Amniotic epithelial cell (primary cell): ENCODE measurements at regions not wholly inside any gene's neighbourhood (a gene's known extent, or its start where the extent isn't known, plus 50 kb on each side); places are given as distances from the start of the nearest gene placed in this dataset.

Experiments
- DNase-seq: peaks from one replicate; pipeline ENCODE4 v3.0.0-alpha.2; 2010; ENCODE audit warnings: low read depth

DNA sequence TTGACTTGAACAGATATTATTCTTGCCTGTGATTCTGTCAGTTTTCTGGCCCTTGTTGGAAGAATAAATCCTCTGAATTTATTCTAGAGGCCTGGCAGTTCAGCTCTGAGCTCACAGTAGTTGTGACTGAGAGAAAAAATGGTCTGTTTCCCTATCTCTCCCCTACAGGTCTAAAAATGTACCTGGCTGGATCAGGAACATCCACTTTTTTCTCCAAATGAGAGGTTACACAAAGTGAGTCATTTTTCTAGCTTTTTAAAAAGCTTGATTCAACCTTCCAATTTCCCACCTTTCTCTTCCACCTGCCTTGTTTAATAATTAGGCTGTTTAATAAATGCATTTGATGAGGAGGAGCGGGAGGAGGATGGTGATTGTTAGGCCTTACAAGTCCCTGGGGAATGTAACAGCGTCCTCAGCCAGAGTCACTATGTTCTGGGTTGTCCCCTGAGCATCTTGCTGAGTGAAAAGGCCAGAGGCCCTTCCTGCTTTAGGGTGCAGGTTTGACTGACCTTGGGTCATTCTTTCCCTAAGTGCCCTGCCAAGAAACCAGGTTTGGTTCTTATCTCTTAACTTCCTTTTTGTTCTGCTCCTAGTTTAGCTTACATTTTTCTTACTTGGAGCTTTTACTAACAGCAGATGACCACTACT lies 91.7 kb upstream of the FUT8 start:
- no peak for DNase-seq

DNA sequence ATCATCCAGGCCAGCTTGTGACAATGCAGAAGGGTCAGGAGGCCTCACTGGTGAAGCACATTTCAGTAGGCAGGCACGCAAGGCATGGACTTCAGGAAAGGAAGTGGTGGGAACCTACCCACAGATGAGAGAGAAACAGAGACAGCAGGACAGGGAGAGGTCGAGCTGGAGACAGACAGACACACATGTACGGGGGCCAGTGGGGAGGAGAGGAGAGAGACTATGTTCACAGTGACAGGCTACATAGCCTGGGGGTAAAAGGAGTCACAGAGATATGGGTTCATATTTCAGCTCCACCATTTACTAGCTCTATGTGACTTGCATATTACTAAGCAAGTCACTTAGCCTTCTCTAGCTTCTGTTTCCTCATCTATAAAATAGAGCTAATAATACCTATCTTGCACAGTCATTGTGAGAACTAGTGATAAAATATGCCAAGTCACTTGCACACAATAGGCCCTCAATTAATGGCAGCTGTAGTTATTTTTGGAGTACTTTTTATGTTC lies 91.1 kb upstream of the FUT8 start:
- DNase-seq = no peak

DNA sequence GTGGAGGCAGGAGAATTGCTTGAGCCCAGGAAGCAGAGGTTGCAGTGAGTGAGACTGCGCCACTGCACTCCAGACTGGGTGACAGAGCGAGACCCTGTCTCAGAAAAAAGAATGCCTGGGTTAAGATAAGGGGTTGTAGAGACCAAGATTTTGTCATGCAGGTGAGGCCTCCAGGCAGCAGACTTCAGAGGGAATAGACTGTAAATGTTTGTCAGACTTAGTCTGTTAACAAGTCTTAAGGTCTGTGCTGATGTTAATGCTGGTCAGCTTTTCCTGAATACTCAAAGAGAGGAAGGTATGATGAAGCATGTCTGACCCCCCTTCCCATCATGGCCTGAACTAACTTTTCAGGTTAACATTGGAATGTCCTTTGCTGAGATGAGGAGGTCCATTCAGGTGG lies 83.0 kb upstream of the FUT8 start:
- no peak for DNase-seq

DNA sequence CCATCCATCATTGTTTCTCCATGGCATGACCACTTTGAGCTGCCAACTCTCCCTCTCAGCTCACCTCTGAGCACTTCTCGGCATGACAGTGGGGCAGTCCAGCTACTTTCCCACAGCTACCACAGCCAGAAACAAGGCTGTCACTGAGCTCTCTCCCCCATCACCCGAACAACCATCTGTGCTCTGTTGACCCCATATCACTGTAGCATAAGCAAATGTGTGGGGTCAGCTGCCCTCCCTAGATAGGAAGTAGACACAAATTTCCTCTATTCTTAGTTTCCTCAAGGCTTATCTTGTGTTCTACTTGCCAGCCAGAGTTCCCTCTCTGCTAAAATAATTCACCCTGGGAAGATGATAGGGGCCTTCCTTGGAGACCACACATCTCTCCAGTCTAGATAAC lies 82.6 kb upstream of the FUT8 start:
- peak; percentile 13 for DNase-seq

DNA sequence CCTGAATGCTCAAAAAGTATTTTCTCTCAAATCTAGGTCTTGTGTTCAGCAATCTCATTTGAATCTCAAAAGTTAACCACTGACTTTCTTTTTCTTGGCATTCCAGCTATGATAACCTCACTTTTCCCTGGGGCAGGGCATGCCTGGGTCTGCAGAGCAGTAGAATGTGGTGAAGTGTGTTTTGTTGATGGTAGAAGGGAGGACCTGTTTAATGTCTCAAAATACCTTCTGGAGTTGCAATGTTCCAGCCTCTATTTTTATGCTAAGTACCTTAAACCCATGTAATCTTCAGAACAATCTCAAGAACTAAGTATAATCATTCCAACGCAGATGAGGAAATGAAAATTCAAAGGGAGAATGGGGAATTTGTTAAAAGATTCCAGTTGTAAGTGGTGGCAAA lies 82.1 kb upstream of the FUT8 start:
- DNase-seq = peak; percentile 53

DNA sequence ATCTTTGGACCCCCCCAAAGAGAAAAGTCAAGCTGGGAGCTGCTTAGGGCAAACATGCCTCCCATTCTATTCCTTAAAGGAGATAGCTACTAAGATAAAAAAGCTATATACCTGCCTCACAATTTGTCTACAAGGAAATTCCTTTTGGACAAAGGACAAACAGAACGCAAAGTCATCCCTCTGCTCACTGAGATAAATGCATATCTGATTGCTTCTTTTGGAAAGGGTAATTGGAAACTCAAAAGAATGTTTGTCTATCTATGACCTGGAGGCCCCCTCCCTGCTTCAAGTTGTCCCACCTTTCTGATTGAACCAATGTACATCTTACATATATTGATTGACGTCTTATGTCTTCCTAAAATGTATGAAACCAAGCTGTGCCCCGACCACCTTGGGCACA lies 80.9 kb upstream of the FUT8 start:
- DNase-seq = no peak

DNA sequence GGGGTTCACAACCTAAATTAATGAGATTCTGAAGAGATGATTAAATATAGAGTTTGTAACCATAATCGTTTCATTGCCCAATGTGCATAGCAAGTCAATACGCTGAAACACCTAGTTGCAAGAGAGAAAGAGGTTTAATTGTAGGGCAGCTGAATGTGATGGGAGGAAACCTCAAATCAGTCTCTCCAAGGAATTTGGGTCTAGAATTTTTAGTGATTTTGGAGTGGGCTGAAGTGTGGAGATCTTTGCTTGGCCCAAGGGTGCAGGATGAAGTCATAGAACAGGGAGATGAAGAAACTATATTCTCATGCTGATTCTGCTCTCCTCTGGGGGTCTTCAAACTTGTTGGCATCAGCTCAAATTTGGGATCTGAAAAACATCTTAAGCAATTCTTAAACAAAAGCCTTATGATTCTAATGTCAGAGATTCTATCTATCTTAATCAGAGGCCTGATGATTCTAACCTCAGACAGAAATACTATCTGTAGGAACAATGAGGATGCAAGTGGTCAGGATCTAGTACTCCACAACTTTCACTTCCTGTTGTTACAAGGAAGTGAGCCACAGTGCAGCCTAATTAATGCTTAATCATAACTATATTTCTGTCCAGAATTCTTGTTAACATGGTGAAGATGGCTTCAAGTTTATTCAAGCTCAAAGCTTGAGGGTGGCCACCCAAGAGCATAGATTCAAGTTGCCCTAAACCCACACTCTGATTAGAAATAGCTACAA lies 80.2 kb upstream of the FUT8 start:
- DNase-seq = peak; percentile 16

DNA sequence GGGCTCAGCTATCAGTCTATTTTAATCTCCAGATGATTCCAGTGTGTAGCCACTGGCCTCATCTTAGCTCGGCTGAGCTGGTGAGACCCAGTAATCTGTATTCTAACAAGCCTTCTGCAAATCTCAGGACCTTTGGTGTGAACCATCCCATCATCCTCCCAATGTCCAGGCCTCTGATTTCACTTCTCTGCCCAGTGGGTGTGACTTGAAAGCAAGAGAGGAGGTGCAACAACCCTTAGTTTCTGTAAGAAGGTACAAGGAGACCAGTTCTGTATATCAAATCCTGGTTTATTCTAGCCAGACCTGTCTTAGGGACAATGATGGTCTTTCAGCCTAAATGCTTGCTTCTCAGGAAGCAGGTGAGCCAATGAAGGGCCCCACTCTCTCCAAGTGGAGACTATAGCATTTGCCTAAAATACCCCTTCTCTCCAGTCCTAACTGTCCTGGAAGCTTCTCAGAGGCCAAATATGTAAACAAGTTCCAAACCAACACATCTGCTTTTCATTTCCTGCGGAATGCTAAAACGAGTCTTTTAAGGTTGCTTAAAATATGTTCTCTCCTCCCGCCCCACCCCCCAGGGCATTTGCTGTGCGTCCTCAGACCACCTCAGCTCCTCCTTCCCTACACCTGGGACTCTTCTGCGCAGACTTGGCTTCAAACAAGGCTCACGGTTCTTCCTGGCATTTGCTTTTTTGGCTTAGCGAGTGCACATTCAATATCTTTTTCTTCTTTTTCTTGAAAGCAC lies 78.4 kb upstream of the FUT8 start:
- DNase-seq = peak; percentile 28

DNA sequence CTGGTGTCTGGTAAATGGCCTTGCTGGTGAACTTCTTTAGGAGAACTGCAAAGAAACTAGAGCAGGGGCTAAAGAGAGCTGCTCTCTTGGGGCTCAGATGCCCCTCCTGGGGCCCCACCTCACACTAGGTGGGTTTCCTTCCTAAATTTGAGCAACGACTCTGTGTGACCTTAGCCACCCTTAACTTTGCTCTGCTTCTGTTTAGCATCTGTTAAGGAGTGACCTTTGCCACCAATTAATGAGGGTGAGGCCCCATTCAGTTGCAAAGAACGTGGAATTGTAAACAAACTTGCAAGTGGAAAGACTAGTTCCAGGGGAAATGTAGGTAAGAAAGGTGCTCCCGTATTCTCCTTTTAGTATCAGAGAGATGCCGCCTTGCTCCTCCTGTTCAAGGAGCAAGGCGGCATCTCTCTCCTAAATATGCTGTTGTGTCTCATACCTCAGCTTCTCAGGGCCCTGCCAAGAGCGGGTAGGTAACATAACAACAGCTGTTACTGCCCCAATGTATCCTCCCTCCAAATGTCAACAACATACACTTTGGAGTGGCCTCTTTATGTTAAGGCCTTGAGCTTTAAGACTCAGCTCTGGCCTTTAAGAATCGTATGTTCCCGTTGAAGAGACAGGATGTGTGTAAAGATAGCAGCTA lies 77.6 kb upstream of the FUT8 start:
- no peak for DNase-seq

DNA sequence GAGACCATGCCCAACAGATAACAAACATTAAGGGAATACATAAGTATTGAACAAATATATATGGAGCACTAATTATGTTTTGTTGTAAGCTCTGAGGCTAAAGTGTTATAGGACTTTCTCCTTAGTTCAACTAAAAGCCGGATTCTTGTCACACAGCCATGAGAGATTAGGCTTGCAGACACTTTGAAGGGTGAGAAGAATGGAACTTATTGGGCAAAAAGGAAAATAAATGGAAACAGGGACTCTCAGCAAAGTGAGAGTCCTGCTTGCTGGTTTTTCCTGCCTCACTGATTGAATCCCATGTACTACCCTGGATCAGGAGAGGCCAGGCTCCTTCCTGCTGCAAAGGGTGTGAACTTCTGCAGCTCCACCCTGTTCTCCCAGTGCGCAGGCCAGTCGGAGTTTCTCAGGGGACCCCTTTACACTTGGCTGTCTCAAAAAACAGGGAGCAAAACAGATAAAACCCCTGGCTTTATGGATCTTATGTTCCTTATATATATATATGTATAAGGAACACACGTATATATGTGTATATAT lies 77.1 kb upstream of the FUT8 start:
- no peak for DNase-seq

DNA sequence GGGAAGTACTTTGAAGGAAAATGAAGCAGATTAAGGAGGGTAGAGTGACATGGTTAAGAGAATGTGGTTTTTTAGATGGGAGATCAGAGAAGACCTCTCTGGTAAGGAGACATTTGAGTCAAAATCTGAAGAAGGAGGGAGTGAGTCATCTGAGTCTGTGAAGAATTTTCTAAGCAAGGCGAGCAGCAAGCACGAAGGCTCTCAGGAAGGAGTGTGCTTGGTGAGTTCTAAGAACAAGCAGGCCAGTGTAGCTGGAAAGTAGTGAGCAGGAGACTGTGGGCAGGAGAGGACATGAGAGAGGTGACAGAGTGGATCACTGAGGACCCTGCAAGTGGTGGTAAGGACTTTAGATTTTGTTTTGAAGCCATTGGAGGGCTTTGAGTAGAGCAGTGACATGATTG lies 76.3 kb upstream of the FUT8 start:
- DNase-seq = peak; percentile 47

DNA sequence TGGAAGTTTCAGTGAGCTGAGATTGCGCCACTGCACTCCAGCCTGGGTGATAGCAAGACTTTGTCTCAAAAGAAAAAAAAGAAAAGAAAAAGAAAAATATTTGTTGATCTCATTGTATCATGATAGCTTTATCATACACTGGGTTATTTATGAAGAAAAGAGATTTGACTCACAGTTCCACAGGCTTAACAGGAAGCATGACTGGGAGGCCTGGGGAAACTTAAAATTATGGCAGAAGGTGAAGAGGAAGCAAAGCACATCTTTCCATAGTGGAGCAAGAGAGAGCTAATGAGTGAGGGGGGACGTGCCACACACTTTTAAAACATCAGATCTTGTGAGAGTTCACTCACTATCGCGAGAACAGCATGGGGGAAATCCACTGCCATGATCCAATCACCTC lies 72.7 kb upstream of the FUT8 start:
- peak; percentile 58 for DNase-seq

DNA sequence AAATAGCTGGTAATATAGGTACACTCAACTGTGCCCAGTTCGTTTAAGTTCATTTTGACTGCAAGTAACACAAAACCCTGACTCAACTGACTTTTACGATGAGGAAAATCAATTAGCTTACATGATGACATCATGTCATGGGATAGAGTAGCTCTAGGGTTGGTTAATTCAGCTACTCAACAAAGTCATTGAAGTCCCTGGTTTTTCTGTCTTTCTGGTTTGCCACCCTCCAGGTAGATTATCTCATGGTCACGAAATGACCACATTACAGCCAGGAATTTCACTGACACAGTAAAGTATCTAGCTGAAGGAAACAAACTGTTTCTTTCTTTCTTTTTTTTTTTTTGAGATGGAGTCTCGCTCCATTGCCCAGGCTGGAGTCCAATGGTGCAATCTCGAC lies 68.5 kb upstream of the FUT8 start:
- DNase-seq = no peak

DNA sequence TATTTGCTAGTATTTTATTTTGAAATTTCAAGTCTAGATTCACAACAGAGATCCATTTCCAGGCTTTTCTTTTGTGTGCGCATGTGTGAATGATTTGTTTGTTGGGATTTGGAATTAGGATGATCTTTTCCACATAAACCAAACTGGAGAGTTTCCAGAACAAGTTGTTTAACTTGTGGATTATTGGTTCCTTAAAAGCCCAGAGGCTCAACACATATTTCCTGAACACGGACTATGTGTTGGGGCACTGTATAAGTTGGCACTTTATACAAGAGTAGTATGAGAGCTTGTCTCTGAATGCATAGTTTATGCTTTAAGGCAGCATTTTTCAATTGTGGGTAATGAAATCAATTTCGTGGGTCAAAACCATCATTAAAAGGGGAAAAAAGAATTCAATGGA lies 67.3 kb upstream of the FUT8 start:
- no peak for DNase-seq

DNA sequence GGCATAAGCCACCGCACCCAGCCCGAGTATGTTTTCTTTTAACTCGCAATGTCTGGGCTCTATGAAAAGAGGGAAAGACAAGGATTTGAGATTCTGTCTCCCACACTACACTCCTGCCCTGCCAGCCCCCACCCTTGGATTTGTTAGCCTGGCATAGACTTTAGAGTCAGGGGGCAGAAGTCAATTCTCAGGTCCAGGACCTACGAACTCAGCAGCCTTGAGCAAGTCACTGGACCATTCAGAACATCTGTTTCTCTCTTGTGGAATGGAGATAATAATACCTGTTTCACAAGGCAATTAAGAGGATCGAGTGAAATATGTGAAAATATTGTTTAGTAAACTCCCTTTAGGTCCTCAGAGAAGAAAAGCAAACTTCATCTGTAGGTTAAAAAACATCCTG lies 66.1 kb upstream of the FUT8 start:
- DNase-seq = no peak

DNA sequence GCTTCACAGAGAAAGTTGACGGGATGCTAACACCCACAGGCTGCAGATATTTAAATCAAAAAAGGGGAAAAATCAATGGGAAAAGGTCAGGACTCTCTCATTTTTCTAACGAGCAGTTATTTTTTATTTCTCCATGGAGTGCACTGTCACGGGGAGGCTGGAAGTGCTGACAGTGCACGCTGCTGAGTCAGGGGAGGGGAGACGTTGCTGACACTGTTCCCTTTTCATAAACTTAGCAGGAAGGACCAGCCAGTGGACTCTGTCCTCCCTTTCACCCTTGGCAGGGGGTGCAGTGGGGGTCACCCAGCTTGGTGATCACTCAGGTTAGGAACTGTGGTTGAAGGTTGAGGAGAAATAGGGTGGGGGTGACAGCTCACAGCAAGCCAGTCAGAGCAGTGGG lies 65.6 kb upstream of the FUT8 start:
- DNase-seq = no peak

DNA sequence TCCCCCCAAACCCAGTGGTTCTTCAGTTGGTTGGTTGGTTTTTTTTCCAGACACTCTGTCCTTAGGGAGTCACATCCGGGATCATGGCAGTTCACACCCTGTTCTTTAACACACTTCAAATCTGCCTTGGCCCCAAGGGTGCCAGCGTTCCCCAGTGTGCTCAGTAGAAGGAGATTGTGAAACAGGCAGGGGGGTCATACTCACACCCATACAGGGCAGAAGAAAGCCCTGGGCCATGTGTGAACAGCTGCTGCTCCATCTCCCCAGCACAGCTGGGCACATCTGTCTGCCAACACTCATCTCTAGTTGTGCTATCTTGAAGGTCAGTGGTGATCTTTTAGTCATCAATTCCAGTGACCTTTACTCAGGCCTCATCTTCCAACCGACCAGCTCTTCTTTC lies 64.4 kb upstream of the FUT8 start:
- no peak for DNase-seq

DNA sequence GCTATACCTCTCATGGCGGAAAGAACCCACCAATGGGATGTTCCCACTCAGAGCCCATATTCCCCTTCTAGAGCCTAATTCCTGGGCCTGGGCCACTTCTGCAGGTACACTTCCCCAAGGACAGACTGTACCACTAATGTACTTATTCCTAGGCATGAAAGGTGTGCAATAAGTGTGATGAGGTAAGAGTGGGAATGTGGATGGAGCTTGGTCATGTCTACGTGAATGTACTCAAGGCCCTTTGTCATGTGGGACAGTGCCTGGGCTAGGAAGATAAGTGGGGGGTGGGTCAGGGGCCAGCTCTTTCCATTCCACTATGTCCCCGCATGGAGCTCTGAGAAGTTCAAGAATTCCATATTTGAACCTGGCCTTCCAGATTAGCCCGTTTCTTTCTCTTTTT lies 63.4 kb upstream of the FUT8 start:
- DNase-seq = peak; percentile 80

DNA sequence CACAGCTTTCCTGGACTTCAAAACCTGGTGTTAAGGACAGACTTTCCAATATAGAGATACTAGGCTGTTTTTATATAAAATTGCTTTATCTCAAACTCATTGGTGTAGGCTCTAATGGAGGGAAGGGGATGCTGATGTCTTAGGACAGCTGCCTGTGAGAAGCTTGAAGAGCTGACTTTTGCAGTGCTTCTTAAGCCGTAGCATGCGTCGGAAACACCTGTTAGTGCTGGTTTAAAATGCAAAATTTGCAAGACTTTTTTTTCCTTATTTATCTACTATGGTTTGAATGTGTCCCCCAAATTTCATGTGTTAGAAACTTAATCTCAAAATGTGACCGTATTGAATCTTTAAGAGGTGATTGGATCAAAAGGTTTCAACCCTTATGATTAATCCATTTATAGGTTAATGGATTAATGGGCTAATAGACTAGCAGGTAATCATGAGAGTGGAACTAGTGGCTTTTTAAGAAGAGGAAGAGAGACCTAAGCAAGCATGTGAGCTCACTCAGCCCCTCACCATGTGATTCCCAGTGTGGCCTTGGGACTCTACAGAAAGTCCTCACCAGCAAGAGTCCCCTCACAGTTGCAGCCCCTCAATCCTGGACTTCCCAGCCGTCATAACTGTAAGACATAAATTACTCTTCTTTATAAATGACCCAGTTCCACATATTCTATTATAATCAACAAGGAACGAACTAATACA lies 60.9 kb upstream of the FUT8 start:
- no peak for DNase-seq

DNA sequence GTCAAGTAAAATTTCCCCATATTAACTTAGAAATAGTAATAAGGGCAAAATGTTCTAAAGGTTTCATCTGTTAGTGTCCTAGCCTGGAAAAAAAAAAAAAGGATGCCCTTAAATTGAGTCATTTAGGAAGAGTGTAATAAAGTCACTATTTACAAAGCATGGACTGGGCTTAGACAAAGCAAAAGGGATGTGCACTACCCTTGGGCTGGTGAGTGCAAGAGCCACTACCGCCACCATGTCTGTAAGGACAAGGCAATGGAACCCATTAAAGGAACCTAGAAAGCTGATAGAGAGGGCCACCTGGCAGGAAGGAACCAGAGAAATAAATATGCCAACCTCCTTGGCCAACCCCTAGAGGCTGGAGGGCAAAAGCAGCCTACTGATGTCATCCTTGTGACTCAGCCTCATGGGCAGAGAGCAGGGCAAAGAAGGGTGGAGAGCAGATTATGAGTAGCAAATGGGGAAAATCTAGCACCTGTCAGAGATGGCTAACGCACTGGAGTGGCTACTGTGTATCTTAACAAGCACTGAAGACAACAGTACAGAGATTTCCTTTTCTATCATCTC lies 59.5 kb upstream of the FUT8 start:
- no peak for DNase-seq

DNA sequence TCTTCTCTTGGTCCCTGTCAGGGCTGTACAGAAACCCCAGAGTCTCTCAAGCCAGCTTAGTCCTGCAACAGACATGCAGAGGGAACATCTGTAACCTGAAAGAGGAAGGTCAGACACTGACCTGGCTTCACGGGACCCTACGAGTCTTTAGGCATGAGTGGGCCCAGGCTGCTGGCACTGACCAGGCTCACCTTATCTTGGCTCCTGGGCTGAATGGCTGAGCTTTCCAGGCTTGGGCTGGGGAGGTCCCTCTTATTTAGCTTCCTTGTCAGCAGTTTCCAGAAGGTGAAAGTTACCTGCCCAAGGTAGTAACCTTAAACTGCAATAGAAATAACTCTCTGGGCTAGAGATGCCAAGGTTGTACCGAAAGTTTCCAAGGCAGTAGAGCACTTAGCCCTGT lies 58.4 kb upstream of the FUT8 start:
- no peak for DNase-seq
